ENCODE measurements at regions not wholly inside any gene's neighbourhood (a gene's known extent, or its start where the extent isn't known, plus 50 kb on each side); places are given as distances from the start of the nearest gene placed in this dataset.

GRCh38 chr12:41777064-41777790, 367.4 kb downstream of the GXYLT1 start:
- no peak overlapping the region for H3K4me3 ChIP-seq (ENCODE audit: low read depth, low read length)

GRCh38 chr12:41772478-41772877, 372.2 kb downstream of the GXYLT1 start:
- DNase-seq (ENCODE audit: low read depth) = no peak
- H3K4me3 ChIP-seq (ENCODE audit: low read depth, low read length) = no peak overlapping the region
- no peak for TF ChIP-seq CTCF (IDR thresholded peaks at IDR 0.05; ENCODE audit: insufficient read depth, low read depth, low read length, missing control alignments)

More at GRCh38 chr12:41777064-41777790, 367.4 kb downstream of the GXYLT1 start:
- no peak for TF ChIP-seq CTCF (IDR thresholded peaks at IDR 0.05; ENCODE audit: insufficient read depth, low read depth, low read length, missing control alignments)
- DNase-seq (ENCODE audit: low read depth) = no peak

GRCh38 chr12:41769810-41770209, 374.9 kb downstream of the GXYLT1 start:
- no peak for TF ChIP-seq CTCF (IDR thresholded peaks at IDR 0.05; ENCODE audit: insufficient read depth, low read depth, low read length, missing control alignments)
- DNase-seq (ENCODE audit: low read depth) = peak; percentile 11
- no peak overlapping the region for H3K4me3 ChIP-seq (ENCODE audit: low read depth, low read length)

- DNase-seq (ENCODE audit: low read depth) = no peak
- no peak for TF ChIP-seq CTCF (IDR thresholded peaks at IDR 0.05; ENCODE audit: insufficient read depth, low read depth, low read length, missing control alignments)
- H3K4me3 ChIP-seq (ENCODE audit: low read depth, low read length) = no peak overlapping the region
Measured at GRCh38 chr12:41768456-41768855, 376.2 kb downstream of the GXYLT1 start.

GRCh38 chr12:41762691-41763090, 382.0 kb downstream of the GXYLT1 start:
- no peak for TF ChIP-seq CTCF (IDR thresholded peaks at IDR 0.05; ENCODE audit: insufficient read depth, low read depth, low read length, missing control alignments)
- H3K4me3 ChIP-seq (ENCODE audit: low read depth, low read length) = no peak overlapping the region
- no peak for DNase-seq (ENCODE audit: low read depth)

GRCh38 chr12:41745593-41745992, 399.1 kb downstream of the GXYLT1 start:
- TF ChIP-seq CTCF (IDR thresholded peaks at IDR 0.05; ENCODE audit: insufficient read depth, low read depth, low read length, missing control alignments) = no peak
- no peak for DNase-seq (ENCODE audit: low read depth)
- H3K4me3 ChIP-seq (ENCODE audit: low read depth, low read length) = no peak overlapping the region

- DNase-seq (ENCODE audit: low read depth) = no peak
- no peak for TF ChIP-seq CTCF (IDR thresholded peaks at IDR 0.05; ENCODE audit: insufficient read depth, low read depth, low read length, missing control alignments)
- no peak overlapping the region for H3K4me3 ChIP-seq (ENCODE audit: low read depth, low read length)
Measured at GRCh38 chr12:41743835-41744234, 400.8 kb downstream of the GXYLT1 start.
